Activated CD8-positive, alpha-beta memory T cell treated with anti-CD3 and anti-CD28 coated beads for 24 hours (primary cell): ENCODE measurements at regions not wholly inside any gene's neighbourhood (a gene's known extent, or its start where the extent isn't known, plus 50 kb on each side); places are given as distances from the start of the nearest gene placed in this dataset.

Source experiments
- DNase-seq: peaks from one replicate; pipeline ENCODE4 v3.0.0-alpha.2; 2020

DNA sequence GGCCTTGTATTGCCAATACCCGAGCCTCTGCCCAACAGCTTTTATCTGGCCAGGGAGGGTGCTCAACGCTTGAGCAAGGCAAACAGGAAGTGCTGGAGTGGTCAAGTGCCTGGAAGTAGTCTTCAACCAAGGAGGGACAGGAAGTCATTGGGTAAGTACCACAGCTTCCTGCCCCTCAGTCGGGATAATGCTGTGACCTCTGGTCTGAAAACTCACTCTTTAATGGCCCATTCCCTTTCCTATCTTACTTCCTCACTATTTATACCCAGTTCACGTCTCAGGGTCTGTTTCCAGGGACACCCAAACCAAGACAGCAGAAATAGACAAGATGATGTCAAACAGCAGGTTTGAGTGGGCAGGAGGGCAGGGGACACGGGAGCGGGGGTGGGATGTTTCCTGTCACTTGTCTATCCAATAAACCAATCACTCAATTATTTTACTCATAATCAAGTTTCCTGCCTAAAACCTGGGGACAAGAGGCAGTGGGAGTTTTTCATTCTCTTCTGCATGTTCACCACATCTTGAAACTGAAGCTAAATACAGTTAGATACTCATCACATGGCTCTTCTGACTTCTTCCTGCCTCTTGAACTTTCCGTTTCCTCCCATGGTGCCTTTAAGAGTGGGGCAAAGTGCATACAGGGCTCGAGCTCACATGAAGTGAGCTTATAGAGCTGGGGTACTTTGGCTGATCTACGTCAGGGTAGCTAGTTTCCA lies 68.9 kb upstream of the CAB39 start:
- DNase-seq = peak; percentile 80

GRCh38 chr2:230644356-230644935 lies 68.2 kb upstream of the CAB39 start:
- DNase-seq = peak; percentile 64

- DNase-seq = peak; percentile 5
Observed at GRCh38 chr2:230648356-230648755, 64.3 kb upstream of the CAB39 start.

DNA sequence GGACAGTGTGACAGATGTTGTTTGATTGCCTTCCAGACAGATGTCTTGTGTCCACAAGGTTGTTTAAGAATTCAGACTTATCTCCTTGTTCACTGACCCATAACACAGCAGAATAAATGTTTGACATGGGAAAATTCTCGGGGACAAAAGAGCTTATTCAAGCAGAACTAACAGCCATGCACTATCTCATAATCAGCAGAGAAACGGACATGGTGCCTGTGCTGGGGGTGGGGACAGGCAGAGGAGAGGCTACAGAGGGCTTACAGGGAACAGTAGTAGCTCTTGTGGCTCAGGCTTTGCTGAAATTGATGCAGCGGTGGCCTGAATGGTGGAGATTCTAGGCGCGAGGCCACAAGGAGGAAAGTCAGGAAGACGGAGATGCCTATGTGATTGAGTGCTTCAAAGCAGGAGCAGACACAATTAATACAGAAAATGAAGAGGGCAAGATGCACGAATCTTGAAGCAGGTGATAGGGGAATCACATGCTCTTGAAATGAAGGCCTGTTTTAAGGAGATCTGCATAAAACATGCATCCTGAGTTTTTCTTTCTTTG lies 62.0 kb upstream of the CAB39 start:
- DNase-seq = no peak

DNA sequence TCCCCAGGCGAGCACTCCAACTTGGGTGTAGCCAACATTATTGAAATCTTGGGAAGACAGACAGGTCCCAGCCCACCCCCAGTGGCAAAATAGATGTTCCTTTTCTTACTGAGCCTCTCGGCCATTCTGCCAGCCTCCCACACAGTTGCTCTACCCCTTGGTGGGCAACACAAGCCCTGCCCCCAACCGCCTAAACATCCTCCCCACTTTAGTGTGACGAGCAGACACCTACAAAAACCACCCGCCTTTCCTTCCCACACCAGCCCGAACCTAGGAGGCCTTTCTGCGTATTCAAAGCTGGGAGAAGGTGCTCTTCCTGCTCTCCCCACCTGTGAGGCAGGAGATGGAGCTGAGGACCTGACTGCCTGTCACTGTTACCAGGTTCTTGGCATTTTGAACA lies 58.6 kb upstream of the CAB39 start:
- DNase-seq = no peak

DNA sequence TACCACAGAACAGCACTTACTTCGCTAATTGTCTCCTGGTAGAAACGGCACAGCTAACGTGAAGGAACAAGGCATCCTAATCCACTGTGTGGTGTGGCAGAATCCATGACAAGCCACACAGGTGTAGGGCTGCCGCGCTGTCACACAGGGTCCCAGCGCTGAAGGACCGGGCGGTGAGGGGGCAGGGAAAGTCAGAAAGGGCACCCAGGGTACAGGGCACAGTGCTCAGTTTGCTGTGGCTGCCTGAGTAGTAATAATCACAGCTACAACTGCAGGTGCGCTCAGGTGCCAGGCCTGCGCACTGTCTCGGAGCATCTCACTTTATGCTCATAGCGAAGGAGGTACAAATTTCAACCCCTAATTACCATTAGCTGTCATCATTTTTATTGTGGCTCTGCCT lies 55.2 kb upstream of the CAB39 start:
- DNase-seq = no peak

DNA sequence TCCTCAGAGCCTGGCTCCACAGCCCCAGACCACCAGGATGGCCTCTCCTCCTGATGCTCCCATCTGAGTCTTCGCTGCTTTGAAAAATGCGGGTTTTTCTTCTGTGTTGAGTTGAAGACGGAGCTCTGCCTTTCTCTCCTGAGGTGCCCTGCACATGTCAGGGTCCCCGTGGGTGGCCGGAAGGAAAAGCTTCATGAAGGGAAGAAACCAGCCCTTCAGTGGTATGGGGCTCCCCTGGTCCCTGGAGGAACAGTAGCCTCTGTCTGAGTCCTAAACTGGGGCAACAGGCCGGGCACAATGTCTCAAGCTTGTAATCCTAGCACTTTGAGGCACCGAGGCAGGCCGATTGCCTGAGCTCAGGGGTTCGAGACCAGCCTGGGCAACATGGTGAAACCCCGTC lies 54.7 kb upstream of the CAB39 start:
- no peak for DNase-seq

DNA sequence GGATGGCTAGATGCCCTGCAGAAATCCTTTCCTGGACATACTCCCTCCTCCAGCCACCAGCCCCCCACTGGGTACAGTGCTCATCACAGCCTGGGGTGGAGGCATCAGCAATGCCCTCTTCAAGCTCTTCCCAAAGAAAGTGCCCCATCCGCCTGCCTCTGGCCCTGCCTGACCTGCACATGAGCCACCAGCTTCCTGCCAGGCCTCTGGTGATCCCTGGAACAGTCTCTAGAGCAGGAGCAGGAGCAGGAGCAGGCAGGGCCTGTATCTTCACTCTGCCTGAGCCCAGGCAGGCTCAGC lies 54.1 kb upstream of the CAB39 start:
- DNase-seq = no peak

DNA sequence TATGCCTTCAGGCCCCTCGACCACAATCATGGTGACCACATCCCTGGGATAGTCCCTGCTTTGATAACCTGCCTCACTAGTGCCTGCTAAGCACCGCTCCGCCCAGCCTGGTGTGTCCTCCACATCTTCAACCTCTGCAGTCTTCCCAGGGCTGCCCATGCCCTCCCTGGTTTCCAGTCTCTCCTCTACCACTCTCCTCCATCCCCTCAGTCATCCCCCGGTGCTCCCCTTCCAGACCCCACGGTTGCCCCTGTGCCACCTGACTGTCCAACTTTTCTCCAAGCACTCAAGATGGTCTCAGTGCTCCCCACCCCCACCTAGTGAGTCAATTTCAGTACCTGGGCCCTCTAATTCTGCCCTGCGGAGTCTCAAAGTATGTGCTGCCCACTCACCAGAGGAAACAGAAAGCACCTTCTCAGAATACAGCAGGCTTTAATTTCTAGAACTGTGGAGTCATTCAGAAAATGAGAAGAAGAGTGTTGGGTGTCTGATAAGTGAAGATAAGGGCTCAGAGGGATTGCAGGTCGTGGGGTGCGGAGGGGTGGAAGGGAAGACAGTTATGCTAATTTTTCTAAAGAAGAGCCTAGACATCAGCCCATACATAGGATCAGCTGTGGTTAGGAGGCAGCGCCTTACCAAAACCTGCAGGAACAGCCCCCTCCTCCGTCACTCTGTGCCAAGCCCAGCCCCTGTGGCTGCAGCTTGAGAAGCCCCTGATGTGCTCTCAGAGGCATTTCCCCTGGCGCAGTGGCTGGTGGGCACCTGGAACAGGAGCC lies 53.6 kb upstream of the CAB39 start:
- DNase-seq = peak; percentile 87

GRCh38 chr2:230660294-230661060 lies 52.2 kb upstream of the CAB39 start:
- DNase-seq = peak; percentile 81

DNA sequence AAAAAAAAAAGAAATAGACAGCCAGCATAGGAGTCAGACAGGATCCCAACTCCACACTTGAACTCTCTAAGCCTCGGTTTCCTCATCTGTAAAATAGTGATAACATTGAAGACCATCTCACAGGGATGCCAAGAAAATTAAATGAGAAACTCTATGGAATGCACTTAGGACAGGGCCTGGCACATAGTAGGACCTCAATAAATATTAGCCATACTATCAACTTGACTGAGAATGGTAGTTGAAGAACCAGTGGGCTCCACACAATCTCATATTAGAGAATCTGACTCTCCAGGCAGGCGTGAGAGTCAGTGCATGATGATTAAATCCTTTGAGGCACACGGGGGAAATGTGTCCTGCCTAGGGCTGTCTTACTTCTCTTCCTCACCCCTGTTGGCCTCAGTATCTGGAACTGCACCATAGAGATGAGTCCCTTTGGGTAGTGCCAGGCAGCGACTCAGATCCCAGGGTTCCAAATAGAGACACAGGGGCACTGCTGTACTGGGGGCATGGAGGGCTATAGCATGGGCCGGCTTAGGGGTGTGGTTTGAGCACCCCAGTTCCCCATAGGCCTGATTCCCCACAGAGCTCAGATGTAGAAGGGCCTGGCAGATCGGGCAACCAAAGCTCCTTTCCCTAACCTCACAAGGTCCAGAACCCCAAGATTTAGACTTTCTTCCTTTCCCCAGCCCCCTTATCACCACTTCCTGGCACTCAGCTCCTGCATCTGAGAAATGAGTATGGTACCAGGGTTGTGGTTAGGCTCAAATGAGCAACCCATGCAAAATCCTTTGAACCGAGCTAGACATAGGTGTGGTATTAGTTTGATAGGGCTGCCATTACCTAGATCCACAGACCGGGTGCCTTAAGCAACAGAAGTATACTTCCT lies 51.3 kb upstream of the CAB39 start:
- peak; percentile 82 for DNase-seq
